ENCODE measurements at regions not wholly inside any gene's neighbourhood (a gene's known extent, or its start where the extent isn't known, plus 50 kb on each side); places are given as distances from the start of the nearest gene placed in this dataset.
A peak's percentile ranks its signal among the peaks of the same experiment; 100 is the strongest.
"Not testable (repeated sequence)": the region's sequence is repeated elsewhere in the genome, so short reads cannot be mapped to it uniquely, and the experiment has no call there.

DNA sequence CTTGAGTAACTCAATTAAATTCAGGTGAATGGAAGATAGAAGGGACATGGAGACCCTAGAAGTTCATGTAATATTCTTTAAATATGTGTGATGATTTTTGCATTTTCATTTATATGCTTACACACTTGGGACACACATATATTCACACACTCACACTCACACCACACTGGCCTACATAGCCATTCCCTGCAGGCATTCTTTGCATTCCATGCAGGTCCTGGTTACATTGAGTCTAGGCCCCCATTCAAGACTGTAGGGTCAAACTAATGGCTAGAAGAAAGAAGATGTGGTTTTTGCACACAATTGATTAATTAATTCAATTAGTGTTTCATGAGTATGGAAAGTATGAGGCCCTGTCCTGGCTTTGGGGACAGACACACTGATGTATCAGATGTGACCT lies 249.4 kb downstream of the HNMT start:
- no peak for DNase-seq (ENCODE audit: low read depth in 4 of 4, low spot score in 3 of 4)

DNA sequence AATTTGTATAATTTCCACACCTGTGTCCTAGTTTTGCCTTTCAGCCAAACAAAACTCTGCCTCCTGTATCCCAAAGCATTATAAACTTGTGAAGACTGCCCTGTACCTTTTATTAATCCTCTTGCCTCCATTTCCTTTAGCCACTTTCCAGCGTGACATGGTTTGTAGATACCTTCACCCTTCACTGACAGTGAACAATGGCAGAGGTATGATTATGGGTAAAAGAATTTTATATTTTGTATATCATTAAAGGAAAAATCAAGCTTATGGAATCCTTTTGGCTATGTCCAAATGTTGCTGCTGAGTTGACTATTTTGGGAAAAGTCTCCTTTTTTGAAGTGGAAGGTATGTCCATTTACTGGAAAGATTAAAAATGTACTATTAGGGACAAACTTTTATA lies 251.7 kb downstream of the HNMT start:
- DNase-seq (ENCODE audit: low read depth in 4 of 4, low spot score in 3 of 4): no peak

DNA sequence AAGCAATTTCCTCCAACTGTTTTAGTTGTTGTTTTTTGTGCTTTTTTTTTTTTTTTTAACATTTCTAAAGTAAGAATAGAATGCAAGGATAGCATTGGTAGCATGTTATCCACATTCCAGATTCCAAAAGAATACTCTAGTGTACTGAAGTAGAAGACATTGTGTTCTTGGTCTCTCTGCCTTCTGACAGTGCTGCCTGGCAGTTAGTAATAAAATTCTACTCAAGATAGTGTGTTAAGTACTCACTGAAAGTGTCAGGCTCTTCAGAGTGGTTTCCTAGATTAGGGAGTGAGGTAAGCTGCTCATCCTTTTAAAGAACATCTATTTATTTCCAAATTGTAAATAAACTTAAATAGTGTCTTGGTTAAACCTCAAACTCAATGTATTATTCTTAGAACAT lies 253.7 kb downstream of the HNMT start:
- no peak for DNase-seq (ENCODE audit: low read depth in 4 of 4, low spot score in 3 of 4)

DNA sequence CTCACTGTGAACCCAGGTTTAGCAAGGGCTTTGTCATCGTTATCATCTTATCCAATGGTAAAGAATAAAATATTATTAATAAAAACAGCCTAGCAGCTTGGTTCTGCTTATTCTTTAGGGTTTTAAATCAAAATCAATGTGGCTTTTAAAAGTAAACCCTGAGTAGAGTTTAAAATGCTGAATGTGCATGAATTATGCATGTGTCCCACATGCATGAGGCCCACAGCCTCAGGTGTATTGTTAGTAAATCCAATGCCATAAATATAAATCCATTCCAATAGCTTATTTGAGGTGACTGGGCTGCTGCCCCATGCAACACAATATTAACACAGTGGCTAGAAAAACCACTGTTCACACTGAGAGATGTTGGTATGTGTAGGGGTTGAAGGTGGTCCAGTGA lies 254.1 kb downstream of the HNMT start:
- DNase-seq (ENCODE audit: low read depth in 4 of 4, low spot score in 3 of 4): no peak

DNA sequence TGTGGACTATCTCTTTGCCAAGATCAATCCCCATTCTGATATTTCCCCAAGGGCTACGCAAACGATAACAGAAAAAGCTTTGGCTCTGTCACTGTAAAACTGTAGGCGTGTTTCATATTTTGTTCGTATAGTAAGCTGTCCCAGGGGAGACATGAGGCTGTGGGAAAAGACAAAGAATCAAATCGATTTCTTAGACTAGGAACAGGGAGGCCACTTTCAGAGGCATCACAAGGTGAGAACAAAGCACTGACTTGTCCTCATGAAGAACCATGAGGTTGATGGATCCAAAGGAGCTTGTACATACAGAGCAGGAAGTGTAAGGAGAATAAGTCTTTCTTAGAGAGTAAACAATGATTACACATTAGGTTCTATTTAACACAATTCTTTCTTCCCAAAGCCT lies 255.7 kb downstream of the HNMT start:
- no peak for DNase-seq (ENCODE audit: low read depth in 4 of 4, low spot score in 3 of 4)

DNA sequence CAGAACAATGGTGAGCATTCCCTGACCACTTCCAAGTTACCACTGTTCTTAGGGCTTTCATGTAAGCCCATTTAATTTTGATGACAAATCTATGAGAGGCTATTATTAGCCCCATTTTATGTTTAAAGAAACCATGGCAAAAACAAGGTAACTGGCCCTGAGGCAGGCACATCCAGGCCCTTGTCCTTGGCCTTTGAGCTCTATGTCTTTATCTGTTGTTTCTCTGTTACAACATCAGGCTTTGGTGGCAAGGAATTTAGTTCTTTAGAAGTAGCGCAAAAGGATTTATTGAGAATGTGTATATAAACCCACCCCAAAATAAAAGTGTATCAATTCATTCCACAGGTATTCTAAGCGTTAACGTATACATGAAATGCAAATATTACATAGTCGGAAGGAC lies 257.1 kb downstream of the HNMT start:
- no peak for DNase-seq (ENCODE audit: low read depth in 4 of 4, low spot score in 3 of 4)

DNA sequence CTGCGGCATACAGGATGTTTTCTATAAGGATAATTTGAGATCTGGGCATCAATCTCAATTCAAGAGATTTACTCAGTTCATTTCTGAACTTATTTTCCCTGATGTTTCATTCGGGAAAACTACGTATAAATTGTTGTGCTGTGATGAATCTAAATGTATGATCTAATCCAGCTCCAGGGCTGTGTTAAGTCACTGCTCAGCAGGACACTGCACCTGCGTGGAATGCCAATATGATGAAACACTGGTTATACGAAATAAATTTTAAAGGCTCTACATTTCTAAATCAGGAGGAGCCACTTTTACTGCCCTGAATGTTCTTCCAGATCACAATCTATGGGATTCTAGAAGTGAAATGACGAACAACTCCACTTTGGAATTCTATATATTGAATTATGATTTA lies 259.0 kb downstream of the HNMT start:
- DNase-seq (ENCODE audit: low read depth in 4 of 4, low spot score in 3 of 4): no peak

DNA sequence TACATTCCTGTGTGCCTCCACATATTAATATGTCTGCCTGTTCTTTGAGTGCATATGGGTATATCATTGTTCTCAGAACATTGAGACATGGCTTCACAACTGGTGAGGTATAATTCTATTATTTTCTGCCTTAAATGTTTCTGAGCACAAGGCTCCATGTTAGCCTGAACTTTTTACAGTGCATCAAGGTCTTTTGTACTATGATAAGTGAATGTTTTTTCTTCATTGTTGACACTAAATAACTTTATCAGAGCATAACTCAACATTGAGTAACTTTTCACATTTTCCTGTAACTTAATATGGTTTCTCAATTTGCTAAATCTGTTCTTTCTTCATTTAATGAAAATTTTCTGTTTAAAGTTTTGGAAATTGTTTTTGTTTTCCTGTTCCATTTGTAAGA lies 262.9 kb downstream of the HNMT start:
- no peak for DNase-seq (ENCODE audit: low read depth in 4 of 4, low spot score in 3 of 4)

DNA sequence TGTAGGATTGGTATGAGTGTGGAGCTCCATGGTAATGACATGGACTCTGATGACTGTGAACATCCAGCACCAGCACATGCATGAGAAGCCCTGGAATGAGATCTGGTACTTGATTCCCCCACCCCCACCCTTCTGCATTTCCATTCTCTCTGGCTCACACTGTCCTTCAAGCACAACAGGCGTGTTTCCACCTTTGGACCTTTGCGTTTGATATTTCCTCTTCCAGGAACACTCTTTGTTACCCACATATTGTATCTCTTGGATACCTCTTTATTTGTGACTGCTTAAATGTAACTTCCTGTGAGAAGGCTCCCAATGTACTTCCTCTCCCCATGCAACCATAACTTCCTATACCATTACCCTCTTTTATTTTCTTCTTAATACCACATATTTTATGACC lies 263.8 kb downstream of the HNMT start:
- no peak for DNase-seq (ENCODE audit: low read depth in 4 of 4, low spot score in 3 of 4)

DNA sequence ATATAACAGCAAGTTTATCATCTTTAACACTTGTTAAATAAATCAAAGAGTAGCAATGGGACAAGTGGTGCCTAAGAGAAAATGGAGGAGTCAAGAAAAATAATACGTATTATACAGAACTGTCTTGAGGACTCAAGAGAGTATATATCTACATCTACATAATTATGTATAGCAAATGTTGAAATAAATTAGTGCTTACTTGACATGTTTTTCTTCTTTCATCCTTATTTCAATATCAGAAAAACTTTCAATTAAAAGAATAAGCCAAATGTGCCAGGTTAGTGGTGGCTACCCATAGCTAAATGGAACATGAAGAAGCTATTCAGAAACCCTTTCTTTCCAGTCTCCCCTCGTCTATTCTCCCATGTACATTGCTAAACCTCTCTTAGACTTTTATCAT lies 267.3 kb upstream of the SPOPL start:
- DNase-seq (ENCODE audit: low read depth in 4 of 4, low spot score in 3 of 4): no peak

DNA sequence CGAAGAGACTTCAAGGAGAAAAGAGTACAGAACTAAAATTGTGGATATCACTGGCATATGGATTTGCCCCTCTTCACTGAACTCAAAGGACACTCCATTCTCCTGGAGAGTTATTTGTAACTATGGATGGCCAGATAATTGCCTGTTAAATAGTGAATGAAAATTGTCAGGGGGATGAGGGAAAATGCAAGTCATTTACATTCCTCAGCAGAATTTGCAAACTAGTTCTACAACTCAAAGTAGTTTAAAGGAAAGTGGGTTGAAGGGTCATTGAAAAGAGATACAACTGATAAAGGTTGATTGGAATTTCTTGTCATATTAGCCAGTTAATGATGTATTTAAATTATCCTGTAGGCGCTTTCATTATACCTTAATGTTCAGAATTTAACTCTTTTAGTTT lies 266.5 kb upstream of the SPOPL start:
- DNase-seq (ENCODE audit: low read depth in 4 of 4, low spot score in 3 of 4): no peak

DNA sequence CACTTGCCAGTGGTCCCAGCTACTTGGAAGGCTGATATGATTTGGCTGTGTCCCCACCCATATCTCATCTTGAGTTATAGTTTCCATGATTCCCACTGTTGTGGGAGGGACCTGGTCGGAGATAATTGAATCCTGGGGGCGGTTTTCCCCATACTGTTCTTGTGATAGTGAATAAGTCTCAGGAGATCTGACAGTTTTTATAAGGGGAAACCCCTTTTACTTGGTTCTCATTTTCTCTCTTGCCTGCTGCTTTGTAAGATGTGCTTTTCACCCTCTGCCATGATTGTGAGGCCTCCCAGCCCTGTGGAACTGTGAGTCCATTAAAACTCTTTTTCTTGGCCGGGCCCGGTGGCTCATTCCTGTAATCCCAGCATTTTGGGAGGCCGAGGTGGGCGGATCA lies 265.4 kb upstream of the SPOPL start:
- no peak for DNase-seq (ENCODE audit: low read depth in 4 of 4, low spot score in 3 of 4)

DNA sequence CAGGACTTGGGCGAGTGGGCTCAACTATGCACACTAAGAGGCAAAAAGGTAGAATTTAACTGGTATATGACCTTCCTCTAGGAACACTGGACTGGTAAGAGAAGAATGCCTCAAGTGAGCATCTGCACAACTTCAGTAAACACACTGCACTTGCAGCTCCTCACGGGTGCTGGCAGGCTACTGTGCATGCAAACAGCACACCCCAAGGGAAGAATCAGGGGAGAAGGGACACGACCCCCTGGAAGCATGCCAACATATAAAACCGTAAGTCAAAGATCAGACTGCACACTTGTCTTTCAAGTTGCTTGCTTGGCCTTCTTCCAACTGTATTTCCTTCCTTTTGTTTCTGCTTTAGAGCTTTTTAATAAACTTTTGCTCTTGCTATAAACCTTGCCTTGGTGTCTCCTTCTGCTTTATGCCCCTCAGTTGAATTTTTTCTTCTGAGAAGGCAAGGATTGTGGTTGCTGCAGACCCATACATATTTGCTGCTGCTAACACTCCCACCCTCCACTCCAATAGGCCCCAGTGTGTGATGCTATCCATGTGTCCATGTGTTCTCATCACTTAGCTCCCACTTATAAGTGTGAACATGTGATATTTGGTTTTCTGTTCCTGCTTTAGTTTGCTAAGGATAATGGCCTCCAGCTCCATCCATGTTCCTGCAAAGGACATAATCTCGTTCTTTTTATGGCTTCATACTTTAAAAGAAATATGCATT lies 263.7 kb upstream of the SPOPL start:
- peak in 1 of 4 donors; percentile 16 for DNase-seq (ENCODE audit: low read depth in 4 of 4, low spot score in 3 of 4)

DNA sequence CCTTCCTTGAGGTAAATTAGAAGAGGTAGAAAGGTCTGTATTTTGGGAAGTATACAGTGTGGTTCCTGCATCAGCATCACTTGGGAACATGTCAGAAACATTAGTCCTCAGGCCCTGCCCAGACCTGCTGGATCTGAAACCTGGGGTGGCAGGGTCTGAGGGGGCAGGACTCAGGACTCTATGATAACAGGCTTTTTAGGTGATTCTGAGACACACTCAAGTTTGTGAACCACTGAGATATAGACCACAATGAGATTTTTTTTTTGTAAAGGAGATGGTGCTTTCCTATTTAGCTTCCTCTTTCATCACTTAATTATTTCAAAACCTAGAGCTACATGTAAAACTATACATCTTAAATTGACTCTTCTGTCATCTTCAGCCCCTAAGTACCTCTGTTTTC lies 262.7 kb upstream of the SPOPL start:
- no peak for DNase-seq (ENCODE audit: low read depth in 4 of 4, low spot score in 3 of 4)

DNA sequence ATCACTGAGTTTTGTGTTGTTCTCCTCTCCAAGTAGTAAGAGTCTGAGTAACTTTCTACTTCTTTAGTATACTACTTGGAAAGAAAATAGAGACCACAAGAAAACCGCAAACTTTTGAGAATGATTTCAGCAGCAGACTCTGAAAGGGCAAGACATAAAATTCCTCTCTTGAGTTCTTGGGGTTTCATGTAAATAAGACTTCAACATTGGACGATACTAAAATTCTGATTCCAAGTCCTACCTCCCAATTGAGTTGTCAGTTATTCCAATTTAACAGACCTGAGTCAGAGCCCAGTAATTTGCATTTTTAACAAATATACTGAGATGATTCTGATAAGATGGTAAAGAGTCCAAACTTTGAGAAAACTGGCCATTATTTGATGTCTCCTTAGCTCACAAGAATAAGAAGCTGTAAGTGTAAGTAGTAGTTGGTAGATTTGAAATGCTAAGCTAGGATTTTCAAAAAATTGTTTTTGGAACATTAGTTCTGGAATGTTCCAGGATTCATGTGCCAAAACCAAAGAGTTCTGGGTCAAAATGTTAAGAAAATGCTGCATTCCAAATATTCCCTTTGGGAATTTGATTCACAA lies 261.6 kb upstream of the SPOPL start:
- DNase-seq (ENCODE audit: low read depth in 4 of 4, low spot score in 3 of 4): no peak

DNA sequence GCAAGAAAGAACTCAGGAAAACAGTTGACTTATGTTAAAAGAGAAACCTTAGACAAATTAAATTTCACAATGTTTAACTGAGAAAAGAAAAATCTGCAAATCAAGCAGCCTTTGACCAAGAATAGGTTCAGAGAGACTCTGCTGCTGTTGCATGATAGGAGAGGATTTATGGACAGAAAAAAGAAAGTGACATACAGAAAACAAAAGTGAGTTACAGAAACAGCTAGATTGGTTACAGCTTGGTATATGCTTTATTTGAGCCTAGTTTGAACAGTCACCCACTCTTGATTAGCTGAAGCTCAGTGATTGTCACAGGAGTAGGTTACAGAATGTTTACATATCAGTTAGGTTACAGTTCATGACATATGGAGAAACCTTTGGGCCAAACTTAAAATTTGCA lies 258.2 kb upstream of the SPOPL start:
- DNase-seq (ENCODE audit: low read depth in 4 of 4, low spot score in 3 of 4): no peak

DNA sequence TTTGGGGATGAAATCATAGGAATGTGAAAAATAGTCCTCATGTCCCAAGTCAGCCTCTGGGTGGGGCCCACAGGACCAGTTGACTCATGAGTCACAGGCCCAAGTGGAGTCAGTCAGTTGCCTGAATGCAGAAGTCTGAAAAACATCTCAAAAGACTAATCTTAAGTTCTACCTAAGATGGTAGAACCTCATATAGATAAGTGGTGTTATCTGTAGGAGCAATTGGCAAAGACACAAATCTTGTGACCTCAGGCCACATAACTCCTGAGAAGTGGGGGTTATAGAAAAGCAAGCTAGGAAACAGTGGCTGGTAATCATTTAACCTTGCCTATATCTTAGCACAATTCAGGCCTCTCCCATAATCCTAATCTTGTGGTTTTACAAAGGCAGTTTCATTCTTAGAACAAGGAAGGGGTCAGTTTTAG lies 257.1 kb upstream of the SPOPL start:
- DNase-seq (ENCODE audit: low read depth in 4 of 4, low spot score in 3 of 4): no peak

DNA sequence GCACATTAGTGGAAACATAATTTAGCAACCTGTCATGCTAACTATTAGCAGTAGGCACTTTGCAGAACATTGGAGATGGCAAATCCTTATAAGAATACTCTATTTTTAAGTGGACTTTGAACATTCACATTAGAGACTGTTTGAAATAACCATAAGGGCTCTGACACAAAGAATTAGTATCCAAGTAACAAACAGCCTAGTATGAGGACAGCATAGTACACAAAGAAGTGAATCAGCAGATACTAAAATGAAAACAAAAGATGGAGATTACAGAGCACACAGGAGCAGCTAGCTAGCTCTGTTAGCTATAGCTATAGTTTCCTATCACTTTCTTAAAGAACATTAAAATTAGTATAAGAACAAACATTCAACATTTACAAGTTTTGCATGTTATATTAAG lies 256.3 kb upstream of the SPOPL start:
- DNase-seq (ENCODE audit: low read depth in 4 of 4, low spot score in 3 of 4): no peak

DNA sequence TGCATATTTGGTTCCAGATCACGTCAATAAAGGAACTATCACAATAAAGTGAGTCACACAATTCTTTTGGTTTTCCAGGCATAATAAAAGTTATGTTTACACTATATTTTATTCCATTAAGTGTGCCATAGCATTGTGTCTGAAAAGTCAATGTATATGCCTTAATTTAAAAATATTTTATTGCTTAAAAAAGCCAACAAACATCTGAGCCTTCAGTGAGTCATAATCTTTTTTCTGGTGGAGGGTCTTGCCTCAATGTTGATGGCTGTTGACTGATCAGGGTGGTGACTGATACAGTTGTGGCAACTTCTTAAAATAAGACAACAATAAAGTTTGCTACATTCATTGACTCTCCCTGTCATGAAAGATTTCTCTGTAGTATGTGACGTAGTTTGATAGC lies 254.3 kb upstream of the SPOPL start:
- no peak for DNase-seq (ENCODE audit: low read depth in 4 of 4, low spot score in 3 of 4)

DNA sequence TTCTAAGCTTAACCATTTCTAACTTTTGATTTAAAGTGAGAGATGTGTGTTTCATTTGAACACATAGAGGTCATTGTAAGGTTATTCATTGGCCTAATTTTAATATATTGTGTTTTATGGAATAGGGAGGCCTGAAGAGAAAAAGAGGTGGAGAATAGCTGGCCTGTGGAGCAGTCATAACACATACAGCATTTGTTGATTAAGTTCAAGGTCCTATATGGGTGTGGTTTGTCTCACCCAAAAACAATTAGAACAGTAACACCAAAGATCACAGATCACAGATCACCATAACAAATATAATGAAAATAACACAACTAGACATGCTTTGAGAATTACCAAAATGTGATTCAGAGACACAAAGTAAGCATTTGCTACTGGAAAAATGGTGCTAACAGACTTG lies 252.4 kb upstream of the SPOPL start:
- no peak for DNase-seq (ENCODE audit: low read depth in 4 of 4, low spot score in 3 of 4)

DNA sequence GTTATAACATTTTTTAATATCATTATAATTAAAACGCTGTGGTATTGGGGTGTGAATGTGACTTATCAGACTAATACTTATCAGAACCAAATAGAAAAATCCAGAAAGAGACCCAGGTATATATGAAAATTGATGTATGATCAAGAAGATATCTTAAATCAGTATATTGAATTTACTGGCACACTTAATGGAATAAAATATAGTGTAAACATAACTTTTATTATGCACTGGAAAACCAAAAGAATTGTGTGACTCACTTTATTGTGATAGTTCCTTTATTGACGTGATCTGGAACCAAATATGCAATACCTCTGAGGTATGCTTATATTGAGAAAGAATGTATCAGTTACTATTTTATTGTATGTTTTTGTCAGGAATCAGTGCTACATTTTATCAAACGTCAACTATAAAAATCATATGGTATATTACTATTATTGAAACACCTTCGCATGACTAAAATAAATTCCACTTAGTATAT lies 250.7 kb upstream of the SPOPL start:
- DNase-seq (ENCODE audit: low read depth in 4 of 4, low spot score in 3 of 4): not testable (repeated sequence)

DNA sequence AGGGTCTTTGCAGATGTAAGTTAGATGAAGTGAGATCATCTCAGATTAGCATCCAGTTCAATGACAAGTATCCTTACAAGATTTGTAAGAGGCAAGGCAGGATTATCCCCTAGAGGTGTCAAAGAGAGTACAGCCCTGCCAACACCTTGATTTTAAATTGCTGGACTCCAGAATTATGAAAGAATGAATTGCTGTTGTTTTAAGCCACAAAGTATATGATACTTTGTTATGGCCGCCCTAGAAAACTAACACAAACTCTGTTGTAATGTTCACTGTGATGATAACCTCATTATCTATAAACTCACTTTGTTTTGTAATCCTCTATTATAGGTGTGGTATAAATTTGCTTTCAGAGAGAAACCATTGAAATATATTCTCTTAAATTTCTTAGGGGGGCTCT lies 249.0 kb upstream of the SPOPL start:
- no peak for DNase-seq (ENCODE audit: low read depth in 4 of 4, low spot score in 3 of 4)

DNA sequence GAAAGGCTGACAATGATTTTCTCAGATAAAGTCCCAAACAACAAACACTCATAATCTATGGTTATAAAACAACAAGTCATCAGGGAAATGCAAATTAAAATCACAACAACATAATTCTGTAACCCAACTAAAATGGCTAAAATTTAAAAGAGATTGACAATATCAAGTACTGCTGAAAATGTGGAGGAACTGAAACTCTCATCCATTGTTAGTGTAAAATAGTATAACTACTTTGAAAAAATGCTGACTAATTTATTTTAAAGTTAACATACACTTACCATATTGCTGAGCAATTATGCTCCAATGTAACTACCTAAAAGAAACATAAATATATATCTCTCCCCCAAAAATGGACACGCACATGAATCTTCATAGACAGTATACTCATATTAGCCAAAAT lies 245.9 kb upstream of the SPOPL start:
- no peak for DNase-seq (ENCODE audit: low read depth in 4 of 4, low spot score in 3 of 4)
